GM18873 (cell line): ENCODE measurements at regions not wholly inside any gene's neighbourhood (a gene's known extent, or its start where the extent isn't known, plus 50 kb on each side); places are given as distances from the start of the nearest gene placed in this dataset.
"Not testable (repeated sequence)": the region's sequence is repeated elsewhere in the genome, so short reads cannot be mapped to it uniquely, and the experiment has no call there.

Experiments
- ATAC-seq: cut with Tn5 transposase; IDR thresholded peaks from one replicate; pipeline ENCODE4 v1.9.1; 2021; ENCODE audit warnings: mild to moderate bottlenecking, moderate library complexity, moderate number of reproducible peaks; ENCODE audit not compliant: unreplicated experiment, low FRiP score

GRCh38 chr20:6360766-6361165 lies 237.9 kb upstream of the FERMT1 start:
- ATAC-seq, result no peak

GRCh38 chr20:6355754-6356451 lies 233.1 kb upstream of the FERMT1 start:
- no peak for ATAC-seq

GRCh38 chr20:6348908-6349307 lies 226.1 kb upstream of the FERMT1 start:
- no peak for ATAC-seq

- no peak for ATAC-seq
Observed at GRCh38 chr20:6347916-6348315, 225.1 kb upstream of the FERMT1 start.

GRCh38 chr20:6341491-6341890 lies 218.7 kb upstream of the FERMT1 start:
- no peak for ATAC-seq

GRCh38 chr20:6339176-6339575 lies 216.3 kb upstream of the FERMT1 start:
- no peak for ATAC-seq

- no peak for ATAC-seq
Observed at GRCh38 chr20:6333110-6333509, 210.3 kb upstream of the FERMT1 start.

GRCh38 chr20:6321235-6321634 lies 198.4 kb upstream of the FERMT1 start:
- ATAC-seq, result not testable (repeated sequence)

- no peak for ATAC-seq
Observed at GRCh38 chr20:6311841-6312655, 189.2 kb upstream of the FERMT1 start.

GRCh38 chr20:6311097-6311496 lies 188.3 kb upstream of the FERMT1 start:
- ATAC-seq, result no peak

GRCh38 chr20:6305536-6305935 lies 182.7 kb upstream of the FERMT1 start:
- no peak for ATAC-seq

GRCh38 chr20:6302041-6302440 lies 179.2 kb upstream of the FERMT1 start:
- no peak for ATAC-seq

GRCh38 chr20:6299456-6299855 lies 176.6 kb upstream of the FERMT1 start:
- ATAC-seq, result no peak

GRCh38 chr20:6298049-6298448 lies 175.2 kb upstream of the FERMT1 start:
- ATAC-seq, result no peak

GRCh38 chr20:6295867-6296256 lies 173.0 kb upstream of the FERMT1 start:
- no peak for ATAC-seq

- no peak for ATAC-seq
Observed at GRCh38 chr20:6295127-6295866, 172.5 kb upstream of the FERMT1 start.

GRCh38 chr20:6287471-6287870 lies 164.6 kb upstream of the FERMT1 start:
- ATAC-seq, result no peak

- ATAC-seq, result no peak
Observed at GRCh38 chr20:6282642-6283041, 159.8 kb upstream of the FERMT1 start.

- ATAC-seq, result no peak
Observed at GRCh38 chr20:6277661-6278240, 154.9 kb upstream of the FERMT1 start.

- ATAC-seq, result not testable (repeated sequence)
Observed at GRCh38 chr20:6270404-6270803, 147.6 kb upstream of the FERMT1 start.
